Effector memory CD8-positive, alpha-beta T cell (primary cell): ENCODE measurements at regions not wholly inside any gene's neighbourhood (a gene's known extent, or its start where the extent isn't known, plus 50 kb on each side); places are given as distances from the start of the nearest gene placed in this dataset.

ENCODE experiments used
- ATAC-seq: fragments of 150-1000 bp; cut with Tn5 transposase; replicated peaks from 2 replicates; pipeline ENCODE4 v1.10.0; 2021; ENCODE audit warnings: mild to moderate bottlenecking, moderate library complexity
- DNase-seq, 3 experiments: peaks; one replicate each; pipeline ENCODE4 v3.0.0; 2021
- H3K27ac Mint-ChIP-seq, 2 donors: one replicate each; pipeline ENCODE4 v1.8.0; 2022; ENCODE audit warnings: mild to moderate bottlenecking in 2 of 2, mixed read lengths in 2 of 2, moderate library complexity in 2 of 2
- H3K27me3 Mint-ChIP-seq, 2 donors: one replicate each; pipeline ENCODE4 v1.8.0; 2022; ENCODE audit warnings: mixed read lengths in 2 of 2
- H3K36me3 Mint-ChIP-seq: one replicate; pipeline ENCODE4 v1.8.0; 2022; ENCODE audit warnings: mild to moderate bottlenecking, moderate library complexity, mixed read lengths; ENCODE audit not compliant: insufficient read depth
- H3K4me1 Mint-ChIP-seq, 2 donors: one replicate each; pipeline ENCODE4 v1.8.0; 2022; ENCODE audit warnings: low read depth in 2 of 2, mixed read lengths in 2 of 2
- H3K4me3 Mint-ChIP-seq, 2 donors: one replicate each; pipeline ENCODE4 v1.8.0; 2022; ENCODE audit warnings: mild to moderate bottlenecking in 2 of 2, mixed read lengths in 2 of 2, moderate library complexity in 2 of 2
- H3K9me3 Mint-ChIP-seq, 2 donors: one replicate each; pipeline ENCODE4 v1.8.0; 2022; ENCODE audit warnings: mixed read lengths in 2 of 2

DNA sequence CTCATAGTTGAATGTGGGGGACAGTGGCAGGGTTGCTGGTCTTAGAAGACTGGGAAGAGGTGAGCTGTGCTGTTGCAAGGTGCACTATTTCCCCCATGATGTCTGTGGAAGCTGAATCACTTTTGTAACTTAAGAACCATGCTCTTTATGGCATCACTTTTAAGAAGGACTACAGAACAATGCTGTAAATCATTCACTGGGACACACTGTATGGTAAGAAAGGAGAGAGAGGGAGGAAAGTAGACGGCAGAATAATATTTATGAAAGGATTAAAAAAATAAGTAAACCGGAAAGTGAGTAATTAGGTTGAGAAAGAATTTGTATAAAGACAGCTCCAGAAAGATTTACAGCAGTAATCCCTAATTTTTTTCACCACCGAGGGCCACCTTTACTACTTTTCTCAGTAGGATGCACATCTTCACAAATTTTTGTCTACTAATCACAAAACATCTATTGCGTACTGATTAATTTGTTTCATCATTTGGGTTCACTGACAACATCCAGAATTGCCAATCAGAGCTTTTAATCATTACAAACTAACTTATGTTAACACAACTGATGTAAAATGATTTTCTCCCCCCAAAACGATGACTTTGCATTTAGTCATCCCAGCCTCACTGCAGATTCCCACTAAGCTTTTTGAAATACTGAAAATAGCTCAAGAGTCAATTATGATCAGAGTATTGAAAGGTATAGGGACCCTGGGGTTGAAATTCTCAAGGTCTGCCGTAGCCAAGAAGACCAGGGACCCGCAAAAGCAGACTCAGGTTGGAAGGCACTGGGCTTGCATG lies 560.7 kb upstream of the NOX3 start:
- Mint-ChIP-seq H3K9me3 (peaks cover 5 to 15% of the 10 kb centered on the region in 2 donors), H3K36me3 (no peaks in the 10 kb centered on the region), H3K4me1 (no peaks in the 10 kb centered on the region), H3K27ac (no peak overlapping the region), H3K4me3 (no peak overlapping the region), H3K27me3 (no peaks in the 10 kb centered on the region)
- DNase-seq (no peak), ATAC-seq (no peak)

DNA sequence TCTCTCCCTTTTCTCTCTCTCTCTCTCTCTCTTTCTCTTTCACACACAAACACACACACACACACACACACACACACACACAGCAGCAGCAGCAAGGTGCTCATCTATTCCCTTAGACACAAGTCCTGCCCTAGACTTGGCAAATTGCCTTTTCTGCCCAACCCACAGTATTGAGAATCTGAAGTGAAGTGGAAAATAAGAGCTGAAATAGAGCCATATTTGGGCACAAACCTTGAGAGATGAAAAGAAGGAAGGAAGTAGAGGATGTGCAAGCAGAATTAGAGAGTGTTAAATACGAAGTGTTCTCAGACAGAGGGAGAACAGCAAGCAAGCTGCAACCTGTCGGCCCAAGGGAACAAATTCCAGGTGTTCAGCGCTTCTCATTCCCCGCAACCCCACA lies 557.5 kb upstream of the NOX3 start:
- H3K9me3 Mint-ChIP-seq = peaks cover 5 to 15% of the 10 kb centered on the region in 2 donors
- ATAC-seq = no peak
- H3K27ac Mint-ChIP-seq = no peak overlapping the region
- no peaks in the 10 kb centered on the region for H3K36me3 Mint-ChIP-seq
- no peak overlapping the region for H3K4me3 Mint-ChIP-seq
- H3K27me3 Mint-ChIP-seq = no peaks in the 10 kb centered on the region
- no peak for DNase-seq
- H3K4me1 Mint-ChIP-seq = no peaks in the 10 kb centered on the region

DNA sequence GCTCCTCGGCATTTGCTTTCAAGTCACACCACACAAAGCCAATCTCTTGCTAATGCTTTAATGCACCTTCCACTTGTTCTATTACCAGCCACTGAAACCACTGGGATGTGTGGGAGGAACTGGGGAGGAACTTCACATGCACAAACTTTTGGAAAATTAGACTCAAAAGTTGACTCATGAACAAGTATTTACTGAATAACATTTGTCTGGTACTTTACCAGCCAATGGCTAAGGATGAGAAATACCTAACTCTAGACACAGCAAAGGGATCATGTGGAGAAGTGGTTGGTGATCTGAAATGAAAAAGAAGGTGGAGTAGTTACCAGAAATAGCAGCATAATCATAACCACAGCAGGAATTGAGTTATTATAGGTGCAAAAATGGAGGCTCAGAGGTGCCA lies 554.0 kb upstream of the NOX3 start:
- no peak overlapping the region for H3K27ac Mint-ChIP-seq
- DNase-seq (no peak), ATAC-seq (no peak)

DNA sequence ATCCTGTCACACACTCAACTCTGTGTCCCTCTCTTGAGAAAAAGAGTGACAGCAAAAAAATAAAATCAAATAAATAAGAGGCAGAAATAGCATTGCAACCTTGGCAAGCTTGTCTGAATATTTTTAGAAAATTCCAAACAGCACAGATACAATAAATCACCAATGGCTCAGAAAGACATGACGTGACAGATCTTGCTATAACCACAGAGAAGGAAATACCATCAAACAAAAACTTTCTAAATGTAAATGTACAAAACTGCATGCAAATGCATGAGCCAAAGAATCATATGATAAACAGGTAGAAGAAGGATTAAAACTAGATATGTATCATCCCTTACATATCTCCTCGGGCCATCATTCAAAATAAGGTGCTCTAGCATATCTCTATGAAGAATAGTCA lies 549.2 kb upstream of the NOX3 start:
- H3K36me3 Mint-ChIP-seq = peaks cover 2% of the 10 kb centered on the region
- ATAC-seq (no peak), DNase-seq (no peak)
- H3K4me3 Mint-ChIP-seq = no peak overlapping the region
- no peaks in the 10 kb centered on the region for H3K9me3 Mint-ChIP-seq
- no peaks in the 10 kb centered on the region for H3K4me1 Mint-ChIP-seq
- no peaks in the 10 kb centered on the region for H3K27me3 Mint-ChIP-seq
- H3K27ac Mint-ChIP-seq = no peak overlapping the region

More for the DNA sequence above, 554.0 kb upstream of the NOX3 start:
- no peaks in the 10 kb centered on the region for H3K4me1 Mint-ChIP-seq
- no peak overlapping the region for H3K4me3 Mint-ChIP-seq
- H3K27me3 Mint-ChIP-seq = no peaks in the 10 kb centered on the region
- no peaks in the 10 kb centered on the region for H3K36me3 Mint-ChIP-seq
- peaks cover 0 to 3% of the 10 kb centered on the region in 2 donors for H3K9me3 Mint-ChIP-seq

DNA sequence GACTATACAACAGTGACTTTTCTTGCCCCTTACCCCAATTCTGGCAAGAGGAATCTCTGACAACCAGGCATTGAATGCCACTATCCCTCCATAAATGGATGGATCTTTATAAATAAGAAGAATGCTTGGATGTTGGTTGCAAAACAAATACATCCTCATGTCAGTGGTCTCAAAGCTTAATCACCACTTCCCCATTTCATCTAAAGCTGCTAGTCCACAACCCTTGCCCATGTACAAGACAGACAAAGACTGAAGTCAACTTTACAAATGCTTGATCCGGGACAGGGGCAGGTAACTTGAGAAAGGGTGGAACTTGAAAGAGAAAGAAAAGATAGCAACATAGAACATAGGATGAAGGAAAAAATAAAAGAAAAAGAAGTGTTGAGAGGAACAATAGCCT lies 540.5 kb upstream of the NOX3 start:
- H3K4me1 Mint-ChIP-seq = no peaks in the 10 kb centered on the region
- H3K27me3 Mint-ChIP-seq = no peaks in the 10 kb centered on the region

DNA sequence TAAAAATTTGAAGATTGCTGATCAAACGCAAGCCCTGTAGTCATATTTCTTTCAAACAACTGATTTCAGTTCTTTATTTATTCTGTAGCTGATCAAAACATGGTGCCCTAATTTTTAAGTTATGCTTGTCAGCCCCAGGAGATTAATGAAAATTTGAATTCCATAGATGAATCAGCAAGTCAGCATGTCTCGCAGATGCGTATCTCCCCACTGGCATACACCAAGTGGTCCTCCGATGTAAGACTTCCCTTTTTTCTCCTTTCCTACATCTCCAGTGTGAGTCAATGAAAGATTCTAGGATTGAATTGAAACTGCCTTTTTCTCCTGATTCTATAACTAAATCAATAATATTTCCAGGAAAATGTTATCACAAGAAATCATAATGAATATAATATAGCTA lies 539.6 kb upstream of the NOX3 start:
- H3K4me3 Mint-ChIP-seq = no peak overlapping the region
- no peaks in the 10 kb centered on the region for H3K36me3 Mint-ChIP-seq
- H3K9me3 Mint-ChIP-seq = peaks cover 1 to 8% of the 10 kb centered on the region in 2 donors
- H3K27ac Mint-ChIP-seq = no peak overlapping the region
- DNase-seq (no peak), ATAC-seq (no peak)
- H3K27me3 Mint-ChIP-seq = no peaks in the 10 kb centered on the region
- no peaks in the 10 kb centered on the region for H3K4me1 Mint-ChIP-seq

More for the DNA sequence above, 540.5 kb upstream of the NOX3 start:
- DNase-seq = no peak
- no peak overlapping the region for H3K4me3 Mint-ChIP-seq
- H3K9me3 Mint-ChIP-seq = peaks cover 1 to 8% of the 10 kb centered on the region in 2 donors
- no peak overlapping the region for H3K27ac Mint-ChIP-seq
- no peaks in the 10 kb centered on the region for H3K36me3 Mint-ChIP-seq
- ATAC-seq = no peak

DNA sequence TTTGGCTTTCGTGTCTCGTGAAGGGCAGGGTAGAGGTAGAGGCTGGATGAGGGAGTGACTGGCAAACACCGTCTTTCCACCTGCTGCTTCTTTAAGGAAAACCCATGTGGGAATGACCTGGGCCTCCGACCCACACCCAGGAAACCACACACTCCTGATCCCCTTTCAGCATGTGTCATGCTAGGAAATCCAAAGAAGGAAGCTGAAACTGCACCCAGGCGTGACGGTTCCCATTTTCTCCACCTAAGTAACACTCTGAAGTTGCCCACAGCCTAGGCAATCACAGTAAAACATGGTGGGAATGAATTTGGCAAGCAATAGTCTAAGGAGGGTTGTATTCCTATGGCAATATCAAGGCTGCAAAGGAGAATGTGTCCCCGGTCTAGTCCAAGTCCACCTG lies 538.4 kb upstream of the NOX3 start:
- Mint-ChIP-seq H3K4me3 (no peak overlapping the region), H3K9me3 (peaks cover 1 to 8% of the 10 kb centered on the region in 2 donors), H3K27ac (no peak overlapping the region), H3K36me3 (no peaks in the 10 kb centered on the region), H3K27me3 (no peaks in the 10 kb centered on the region), H3K4me1 (no peaks in the 10 kb centered on the region)
- ATAC-seq = no peak
- no peak for DNase-seq

DNA sequence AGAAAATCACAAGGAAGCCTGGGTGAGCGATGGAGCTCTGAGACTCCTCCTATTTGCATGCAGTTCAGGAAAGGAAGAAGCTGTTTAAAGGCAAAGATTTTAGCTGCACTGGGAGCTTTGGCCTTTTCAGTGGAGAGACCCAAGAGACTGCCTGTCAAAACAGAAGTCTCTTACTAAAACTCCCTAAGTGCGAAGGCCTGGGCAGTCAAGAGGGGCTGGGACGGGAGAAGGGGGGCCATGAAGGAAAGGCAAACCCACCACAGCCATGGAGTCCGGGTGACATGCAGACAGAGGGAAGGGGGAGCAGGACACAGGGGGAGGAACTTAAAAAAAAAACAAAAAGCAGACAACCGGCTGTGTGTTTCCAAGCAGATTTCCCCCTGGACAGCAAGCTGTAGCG lies 537.6 kb upstream of the NOX3 start:
- no peak for ATAC-seq
- H3K27ac Mint-ChIP-seq = no peak overlapping the region
- no peak overlapping the region for H3K4me3 Mint-ChIP-seq
- no peak for DNase-seq
- peaks cover 1 to 8% of the 10 kb centered on the region in 2 donors for H3K9me3 Mint-ChIP-seq
- no peaks in the 10 kb centered on the region for H3K4me1 Mint-ChIP-seq
- H3K27me3 Mint-ChIP-seq = no peaks in the 10 kb centered on the region
- no peaks in the 10 kb centered on the region for H3K36me3 Mint-ChIP-seq

DNA sequence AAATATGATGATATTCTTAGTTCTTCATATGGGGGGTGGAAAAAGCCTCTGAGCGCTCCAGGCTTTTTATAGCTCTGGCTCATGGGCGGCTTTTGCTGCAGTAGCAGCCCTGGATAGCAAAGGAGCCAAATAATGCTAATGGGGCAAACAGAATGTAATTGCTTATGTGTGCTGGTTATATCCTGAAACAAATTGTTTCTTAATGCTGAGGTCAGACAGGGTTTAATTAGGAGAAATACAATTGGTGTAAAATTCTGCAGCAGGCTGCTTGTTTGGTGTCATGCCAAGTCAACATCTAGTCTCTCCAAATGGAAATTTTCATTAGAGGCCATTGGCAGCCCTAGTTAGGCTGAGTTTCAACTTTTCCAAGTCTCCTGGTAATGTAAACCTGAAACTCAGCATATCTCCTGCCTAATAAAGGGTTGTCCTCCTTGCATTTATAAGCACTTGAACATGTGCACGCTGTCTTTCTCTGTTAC lies 530.1 kb upstream of the NOX3 start:
- Mint-ChIP-seq H3K27me3 (no peaks in the 10 kb centered on the region), H3K36me3 (no peaks in the 10 kb centered on the region), H3K27ac (no peak overlapping the region), H3K4me1 (no peaks in the 10 kb centered on the region), H3K4me3 (no peak overlapping the region), H3K9me3 (no peaks in the 10 kb centered on the region)
- ATAC-seq (no peak), DNase-seq (no peak)

DNA sequence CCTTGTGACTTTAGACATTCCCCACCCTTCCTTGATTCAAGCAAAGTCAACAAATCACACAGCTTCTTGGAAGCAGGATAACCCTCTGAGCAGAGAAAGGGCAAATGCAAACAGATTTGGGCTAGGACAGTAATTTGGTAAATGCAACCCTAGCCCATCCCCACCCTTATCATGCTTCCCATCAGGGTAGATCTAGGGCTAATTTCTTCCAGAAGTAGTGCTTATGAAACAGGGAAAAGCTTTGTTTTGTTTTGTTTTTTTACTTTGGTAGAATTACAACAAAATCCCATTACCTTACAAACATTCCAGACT lies 525.1 kb upstream of the NOX3 start:
- H3K4me3 Mint-ChIP-seq = no peak overlapping the region
- H3K27ac Mint-ChIP-seq = no peak overlapping the region
- H3K36me3 Mint-ChIP-seq = no peaks in the 10 kb centered on the region
- H3K27me3 Mint-ChIP-seq = no peaks in the 10 kb centered on the region
- no peaks in the 10 kb centered on the region for H3K4me1 Mint-ChIP-seq
- ATAC-seq (no peak), DNase-seq (no peak)
- no peaks in the 10 kb centered on the region for H3K9me3 Mint-ChIP-seq

DNA sequence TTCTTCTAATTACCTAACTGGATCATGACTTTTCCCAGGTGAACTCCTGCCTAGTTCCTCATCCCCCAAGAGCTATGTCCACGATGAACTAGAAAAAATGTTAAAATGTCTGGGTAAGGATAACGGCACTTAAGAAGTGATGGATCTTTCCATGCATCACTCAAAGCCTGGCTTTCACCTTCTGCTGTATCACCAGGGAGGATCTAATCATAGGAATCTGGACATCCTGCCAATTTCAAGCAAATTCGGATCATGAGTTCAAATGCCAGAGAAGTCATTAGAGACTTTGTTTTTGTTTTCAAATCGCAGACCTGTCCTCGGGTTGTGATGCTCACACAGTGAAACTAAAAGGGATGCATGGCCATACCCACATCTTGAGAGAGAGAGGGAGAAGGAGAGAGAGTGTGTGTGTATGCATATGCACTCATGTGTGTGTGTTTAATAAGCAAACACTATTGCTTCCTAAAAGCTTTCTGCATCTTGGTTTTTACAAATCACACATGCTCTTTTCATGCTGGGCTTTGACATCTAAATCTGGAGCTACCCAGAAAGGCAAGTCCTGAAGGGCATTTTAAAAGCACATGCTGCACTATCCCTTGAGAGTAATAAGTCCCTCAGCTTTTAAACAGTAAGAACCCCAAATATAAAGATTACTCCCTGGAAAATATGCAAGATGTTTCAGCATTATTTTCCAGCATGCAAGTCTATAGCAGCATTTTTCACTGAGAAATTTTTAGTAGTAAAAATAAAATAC lies 524.6 kb upstream of the NOX3 start:
- no peak for ATAC-seq
- no peak for DNase-seq
- Mint-ChIP-seq H3K9me3 (no peaks in the 10 kb centered on the region), H3K4me1 (no peaks in the 10 kb centered on the region), H3K4me3 (no peak overlapping the region), H3K27me3 (no peaks in the 10 kb centered on the region), H3K27ac (no peak overlapping the region), H3K36me3 (no peaks in the 10 kb centered on the region)

DNA sequence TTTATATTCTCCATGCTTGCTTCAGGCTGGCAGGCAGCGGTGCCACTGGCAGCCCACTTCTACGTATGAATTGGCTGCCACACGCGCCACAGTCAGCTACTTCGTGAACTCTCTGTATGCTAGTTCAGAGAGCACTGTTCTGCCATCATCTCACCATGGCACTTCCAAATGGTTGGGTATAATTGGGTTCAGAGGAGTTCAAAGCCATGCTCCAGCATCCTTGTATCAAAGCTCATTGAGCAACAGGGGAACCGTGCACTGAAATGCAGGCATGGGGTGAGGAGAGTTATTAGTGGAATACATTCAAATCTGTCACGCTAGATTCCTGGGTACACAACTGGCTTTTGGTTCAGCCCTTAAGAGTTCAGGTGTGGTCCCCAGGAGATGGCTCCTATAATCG lies 519.9 kb upstream of the NOX3 start:
- H3K27me3 Mint-ChIP-seq = no peaks in the 10 kb centered on the region
- H3K9me3 Mint-ChIP-seq = peaks cover 0 to 1% of the 10 kb centered on the region in 2 donors
- H3K36me3 Mint-ChIP-seq = no peaks in the 10 kb centered on the region
- no peak overlapping the region for H3K27ac Mint-ChIP-seq
- no peak overlapping the region for H3K4me3 Mint-ChIP-seq
- DNase-seq (no peak), ATAC-seq (no peak)
- peaks cover 3 to 4% of the 10 kb centered on the region in 2 donors for H3K4me1 Mint-ChIP-seq

DNA sequence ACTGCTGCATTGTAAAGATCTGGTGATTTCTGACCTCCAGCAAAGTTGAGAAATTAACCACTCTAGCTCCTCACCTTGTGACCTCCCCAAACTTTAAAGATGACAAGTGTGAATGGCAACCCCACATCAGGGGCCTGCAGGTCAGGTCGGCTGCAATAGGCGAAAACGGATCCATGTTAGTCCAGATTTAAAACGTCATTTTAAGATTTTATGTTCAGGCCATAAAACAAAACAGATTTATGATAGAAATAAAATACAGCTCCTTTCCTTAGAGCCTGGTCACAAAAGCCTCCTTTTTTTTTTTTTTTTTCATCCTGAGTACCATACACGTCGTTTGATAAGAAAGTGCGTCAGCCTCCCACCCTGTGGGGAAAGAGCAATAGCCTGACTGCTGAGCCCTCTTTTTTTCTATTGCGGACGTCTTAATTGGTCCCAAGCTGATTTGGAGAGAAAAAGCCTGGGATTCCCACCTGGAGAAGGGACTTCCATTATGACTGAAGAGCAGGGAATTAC lies 519.2 kb upstream of the NOX3 start:
- DNase-seq (no peak), ATAC-seq (no peak)
- peaks cover 0 to 1% of the 10 kb centered on the region in 2 donors for H3K9me3 Mint-ChIP-seq
- no peaks in the 10 kb centered on the region for H3K36me3 Mint-ChIP-seq
- no peak overlapping the region for H3K27ac Mint-ChIP-seq
- no peaks in the 10 kb centered on the region for H3K27me3 Mint-ChIP-seq
- peaks cover 3 to 4% of the 10 kb centered on the region in 2 donors for H3K4me1 Mint-ChIP-seq
- H3K4me3 Mint-ChIP-seq = no peak overlapping the region

DNA sequence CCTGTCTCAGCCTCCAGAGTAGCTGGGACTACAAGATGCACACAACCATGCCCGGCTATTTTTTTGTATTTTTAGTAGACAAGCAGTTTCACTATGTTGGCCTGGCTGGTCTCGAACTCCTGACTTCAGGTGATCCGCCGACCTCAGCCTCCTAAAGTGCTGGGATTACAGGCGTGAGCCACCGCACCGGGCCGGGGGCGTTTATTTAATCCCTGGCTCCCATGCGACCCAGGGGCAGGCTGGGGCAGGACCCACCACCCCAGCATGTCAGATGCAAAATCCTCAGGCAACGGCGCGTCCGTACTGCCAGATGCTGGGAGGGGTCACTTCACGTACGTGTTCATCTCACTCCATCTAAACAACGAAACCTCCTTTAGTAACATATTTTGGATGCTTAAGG lies 518.7 kb upstream of the NOX3 start:
- H3K4me1 Mint-ChIP-seq = peaks cover 3 to 4% of the 10 kb centered on the region in 2 donors
- no peaks in the 10 kb centered on the region for H3K27me3 Mint-ChIP-seq
- ATAC-seq (no peak), DNase-seq (no peak)
- H3K4me3 Mint-ChIP-seq = no peak overlapping the region
- peaks cover 0 to 1% of the 10 kb centered on the region in 2 donors for H3K9me3 Mint-ChIP-seq
- H3K27ac Mint-ChIP-seq = no peak overlapping the region
- H3K36me3 Mint-ChIP-seq = no peaks in the 10 kb centered on the region
